ENCODE measurements at regions not wholly inside any gene's neighbourhood (a gene's known extent, or its start where the extent isn't known, plus 50 kb on each side); places are given as distances from the start of the nearest gene placed in this dataset.
"Not testable (repeated sequence)": the region's sequence is repeated elsewhere in the genome, so short reads cannot be mapped to it uniquely, and the experiment has no call there.

DNA sequence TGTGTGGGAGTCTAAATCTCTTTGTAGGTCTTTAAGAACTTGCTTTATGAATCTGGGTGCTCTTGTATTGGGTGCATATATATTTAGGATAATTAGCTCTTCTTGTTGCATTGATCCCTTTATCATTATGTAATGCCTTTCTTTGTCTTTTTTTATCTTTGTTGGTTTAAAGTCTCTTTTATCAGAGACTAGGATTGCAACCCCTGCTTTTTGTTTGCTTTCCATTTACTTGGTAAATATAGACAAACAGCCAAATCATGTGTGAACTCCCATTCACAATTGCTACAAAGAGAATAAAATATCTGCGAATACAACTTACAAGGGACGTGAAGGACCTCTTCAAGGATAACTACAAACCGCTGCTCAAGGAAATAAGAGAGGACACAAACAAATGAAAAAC lies 198.2 kb upstream of the APCDD1 start:
- not testable (repeated sequence) for DNase-seq

DNA sequence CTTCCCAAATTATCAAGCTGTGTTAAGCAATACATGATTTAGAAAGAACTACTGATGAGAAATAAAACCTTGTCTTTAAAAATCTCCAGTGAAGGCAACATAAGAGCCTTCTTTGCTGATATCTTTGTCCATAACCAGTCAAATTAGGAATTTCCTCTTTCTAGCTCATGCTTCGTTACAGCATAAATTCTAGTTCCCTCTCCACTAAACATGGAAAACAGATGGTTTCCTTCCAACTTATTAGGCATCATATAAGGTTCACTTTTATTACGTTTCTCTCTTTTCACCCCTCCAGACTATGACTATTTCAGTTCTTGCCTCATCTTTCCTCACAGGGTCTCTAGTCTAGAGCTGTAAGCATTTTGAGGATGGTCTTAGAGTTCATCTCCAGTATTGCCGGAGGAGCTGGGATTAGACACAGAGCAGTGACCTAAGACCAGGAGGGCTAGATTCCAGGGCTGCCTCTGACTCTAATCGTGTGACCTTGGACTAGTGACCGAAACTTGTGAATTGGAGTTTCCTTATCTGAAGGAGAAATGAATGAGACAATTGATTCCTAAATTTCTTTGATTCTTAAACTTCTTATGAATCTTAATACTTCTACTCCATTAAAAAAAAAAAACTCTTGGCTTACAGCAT lies 195.5 kb upstream of the APCDD1 start:
- no peak for DNase-seq

DNA sequence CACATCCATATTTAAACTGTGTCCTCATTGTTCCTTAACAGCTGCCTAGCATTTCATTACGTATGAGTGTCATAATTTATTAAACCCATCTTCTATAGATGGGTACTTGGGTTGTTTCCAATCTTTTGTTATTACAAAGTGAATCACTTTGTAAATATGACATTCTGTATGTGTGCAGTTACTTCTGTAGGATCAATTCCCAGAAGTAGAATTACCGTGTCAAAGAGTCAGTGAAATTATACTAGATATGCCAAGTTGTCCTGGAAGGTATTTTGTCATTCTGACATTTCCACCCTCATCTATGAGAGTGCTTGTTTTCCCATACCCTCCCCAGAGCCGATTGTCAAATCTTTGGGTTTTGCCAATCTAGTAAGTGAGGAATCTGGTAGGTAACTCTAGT lies 194.5 kb upstream of the APCDD1 start:
- no peak for DNase-seq

DNA sequence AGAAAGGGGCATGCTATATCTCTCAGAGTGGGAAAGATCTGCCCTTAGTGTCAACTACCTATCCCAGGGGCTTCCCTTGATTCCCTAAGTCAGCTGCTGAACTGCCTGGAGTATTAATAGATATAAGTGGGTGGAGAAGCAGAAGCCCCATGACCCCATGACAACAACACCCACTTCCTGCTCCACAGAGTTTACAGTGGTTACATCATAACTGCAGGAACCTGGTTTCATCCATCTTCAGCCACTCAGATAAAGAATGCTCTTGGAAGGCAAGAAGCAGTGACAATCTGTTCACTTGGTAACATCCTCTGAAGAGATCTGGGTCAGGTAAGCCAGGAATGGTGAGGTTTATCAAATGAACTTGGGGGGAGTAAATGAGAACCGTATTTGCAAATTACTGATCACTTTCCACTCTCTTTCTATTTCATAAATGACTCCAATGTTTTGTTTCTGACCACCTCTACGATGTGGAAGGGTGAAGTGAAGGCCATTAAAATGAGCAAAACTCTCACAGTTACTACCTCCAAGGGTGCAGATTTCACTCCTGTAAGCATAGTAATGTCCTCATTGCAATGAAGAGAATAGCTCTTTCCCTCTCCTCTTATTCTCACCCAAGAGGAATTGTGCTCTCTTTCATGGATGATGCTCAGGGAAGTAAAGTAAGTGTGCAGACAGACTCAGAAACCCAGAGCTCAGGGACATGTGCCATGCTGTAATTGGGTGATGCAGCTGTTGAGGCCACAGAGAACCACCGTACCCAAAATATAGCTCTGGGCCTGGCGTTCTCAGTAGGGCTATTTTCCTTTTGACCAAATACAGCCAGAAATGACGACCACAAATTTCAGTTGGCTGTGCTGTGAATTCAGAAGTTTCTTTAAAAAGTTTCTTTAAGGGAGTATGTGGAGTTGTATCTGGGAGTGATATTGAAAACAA lies 192.8 kb upstream of the APCDD1 start:
- DNase-seq, result no peak

- DNase-seq, result no peak
These were observed 191.9 kb upstream of the APCDD1 start for GRCh38 chr18:10262566-10262965.

DNA sequence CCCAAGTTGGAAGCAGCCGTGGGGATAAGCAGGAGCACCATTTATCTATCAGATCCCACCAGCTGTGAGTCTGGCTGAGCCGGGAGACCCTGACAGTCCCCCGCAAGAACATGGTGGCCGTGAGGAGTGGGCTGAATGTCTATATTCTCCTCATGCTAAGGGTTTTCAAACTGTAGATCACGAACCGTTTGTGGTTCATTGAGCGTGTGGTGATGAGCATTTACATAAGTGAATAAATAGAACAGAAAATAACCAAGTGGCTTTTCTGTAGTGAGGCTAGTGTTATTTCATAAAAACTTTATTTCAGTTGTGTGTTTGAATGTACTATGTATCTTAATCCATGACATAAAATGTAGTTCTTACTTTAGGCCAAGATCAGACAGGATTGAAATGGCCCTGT lies 190.2 kb upstream of the APCDD1 start:
- no peak for DNase-seq

- no peak for DNase-seq
These were observed 188.7 kb upstream of the APCDD1 start for GRCh38 chr18:10265560-10266333.

- no peak for DNase-seq
These were observed 188.2 kb upstream of the APCDD1 start for GRCh38 chr18:10266334-10266590.

- no peak for DNase-seq
These were observed 185.2 kb upstream of the APCDD1 start for GRCh38 chr18:10269261-10269660.

- DNase-seq, result no peak
These were observed 184.3 kb upstream of the APCDD1 start for GRCh38 chr18:10270151-10270571.

DNA sequence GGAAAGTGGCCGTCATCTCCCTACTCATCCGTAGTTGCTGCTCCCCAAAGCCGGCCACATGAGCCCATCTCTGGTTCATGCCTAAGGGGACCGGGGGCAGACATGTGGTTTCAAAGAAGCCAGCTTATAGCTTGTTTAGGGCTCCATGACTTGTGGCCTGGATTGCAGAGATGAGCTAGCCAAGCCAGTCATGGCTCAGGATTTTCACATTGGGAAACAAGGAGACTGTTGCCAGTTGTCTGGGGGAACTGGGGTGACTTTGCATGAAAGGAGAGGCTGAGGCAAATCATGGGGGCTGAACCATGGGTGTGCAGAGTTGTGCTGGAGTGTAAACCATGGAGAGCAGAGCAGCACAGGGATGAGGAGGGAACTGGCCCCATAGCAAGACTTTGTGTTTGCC lies 183.0 kb upstream of the APCDD1 start:
- no peak for DNase-seq

DNA sequence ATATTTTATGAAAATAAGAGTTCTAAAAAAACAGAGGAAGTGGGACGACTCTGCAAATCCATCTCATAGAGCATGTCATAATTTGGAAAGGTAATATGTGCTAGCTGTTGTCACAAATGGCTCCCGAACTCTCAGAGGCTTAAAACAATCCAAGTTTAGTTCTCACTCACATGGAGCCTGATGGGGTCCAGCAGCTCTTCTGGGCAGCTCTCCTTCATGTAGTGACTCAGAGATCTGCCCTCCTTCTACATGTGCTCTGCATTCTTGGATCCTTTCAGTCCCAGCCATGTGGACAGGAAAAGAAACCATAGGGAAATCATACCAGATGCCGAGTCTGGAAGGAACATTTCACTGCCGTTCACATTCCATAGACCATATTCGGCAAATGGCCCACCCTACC lies 180.1 kb upstream of the APCDD1 start:
- DNase-seq, result no peak

- no peak for DNase-seq
These were observed 178.9 kb upstream of the APCDD1 start for GRCh38 chr18:10275486-10275885.

- no peak for DNase-seq
These were observed 176.2 kb upstream of the APCDD1 start for GRCh38 chr18:10278265-10278664.

DNA sequence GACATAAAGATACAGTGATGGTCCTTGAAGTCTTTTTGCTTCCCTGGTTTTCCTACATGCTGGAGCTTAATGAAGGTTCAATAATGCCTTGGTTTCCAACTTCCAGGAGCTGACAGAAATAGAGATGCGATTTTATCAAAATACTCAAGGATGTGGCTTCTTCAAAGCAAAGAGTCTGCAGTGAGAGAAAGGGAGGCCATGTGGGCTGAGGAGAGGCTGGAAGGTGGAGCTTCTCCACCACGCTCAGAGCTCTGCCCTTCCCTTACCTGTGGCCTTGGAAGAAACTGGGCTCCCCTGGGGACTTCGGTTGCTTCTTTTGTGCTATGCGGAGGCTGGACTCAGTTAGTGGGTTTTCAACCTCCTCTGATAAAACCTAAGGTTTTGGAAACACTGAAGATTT lies 175.0 kb upstream of the APCDD1 start:
- no peak for DNase-seq

DNA sequence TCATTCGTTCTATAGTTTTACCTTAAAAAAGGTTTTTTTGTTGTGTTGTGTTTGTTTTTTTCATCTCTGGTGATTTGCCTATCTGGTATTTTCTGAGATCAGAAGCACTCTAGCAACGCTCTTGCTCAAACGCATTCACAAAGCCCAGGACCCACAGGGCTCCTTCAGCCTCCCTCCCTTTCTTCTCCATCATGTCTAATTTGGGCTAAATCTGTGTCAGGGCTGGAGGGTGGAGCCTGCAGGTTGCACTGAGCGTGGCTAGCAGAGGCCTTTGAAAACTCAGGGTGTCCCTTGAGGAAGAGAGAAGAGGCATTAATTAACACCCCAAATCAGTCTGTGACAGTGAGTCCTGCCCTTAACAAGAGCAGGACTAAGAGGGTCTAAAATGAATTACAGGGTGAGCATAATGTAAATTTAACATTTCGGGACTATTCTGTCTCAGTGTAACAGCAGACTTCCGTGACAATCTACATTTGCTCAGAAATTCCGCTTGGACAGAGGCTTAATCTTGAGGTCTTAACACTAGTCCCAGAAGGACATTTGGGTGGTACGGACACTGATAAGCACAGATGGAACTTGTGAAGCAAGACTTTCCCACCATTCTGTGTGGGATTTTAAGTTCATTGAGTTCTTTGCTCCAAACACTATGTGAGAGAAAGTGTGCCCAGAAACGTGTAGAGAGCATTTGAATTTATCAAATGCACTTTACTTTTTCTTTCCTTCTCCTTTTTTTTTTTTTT lies 174.4 kb upstream of the APCDD1 start:
- no peak for DNase-seq

GRCh38 chr18:10284540-10285282 lies 169.7 kb upstream of the APCDD1 start:
- DNase-seq, result no peak

DNA sequence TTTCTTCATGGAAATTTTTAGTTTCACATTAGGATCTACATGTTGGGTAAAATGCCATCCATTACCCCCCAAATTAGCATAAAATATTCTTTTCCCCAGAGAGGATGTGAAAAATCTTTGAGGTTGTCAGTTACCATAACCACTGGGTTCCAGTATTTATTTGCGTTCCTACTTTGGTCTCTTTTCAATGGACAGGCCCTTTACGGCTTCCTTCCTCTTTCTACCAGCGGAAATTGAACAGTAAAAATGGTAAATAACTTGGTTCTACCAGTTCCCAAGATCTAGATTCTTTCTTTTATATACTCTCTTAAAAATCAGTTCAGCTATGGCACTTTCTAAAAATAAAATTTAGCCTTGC lies 169.2 kb upstream of the APCDD1 start:
- DNase-seq, result no peak

DNA sequence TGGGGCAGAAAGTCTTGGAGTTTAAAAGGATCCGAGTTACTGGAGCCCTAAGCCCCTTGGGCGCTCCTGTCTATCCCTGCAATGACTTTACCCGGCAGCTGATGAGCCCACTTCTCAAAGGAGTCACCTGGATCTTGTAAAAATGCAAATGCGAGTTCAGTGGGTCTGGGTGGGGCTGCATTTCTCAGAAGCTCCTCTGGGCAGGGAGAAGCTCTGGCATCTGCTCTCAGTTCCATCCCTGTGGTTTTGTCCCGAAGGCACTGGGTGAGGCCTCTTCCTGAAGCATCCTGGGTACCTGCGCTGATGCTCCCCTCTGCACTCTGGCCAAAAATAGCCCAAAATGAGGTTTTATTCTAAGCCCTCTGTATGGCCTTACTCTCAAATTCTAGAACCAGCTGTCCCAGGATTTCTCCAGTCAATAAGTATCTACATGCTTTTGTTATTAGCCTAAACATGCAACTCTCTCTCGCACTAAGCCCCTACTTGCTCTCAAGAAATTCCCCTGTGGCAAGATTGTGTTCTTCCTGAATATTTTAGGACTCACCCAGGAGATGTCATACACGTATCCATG lies 167.8 kb upstream of the APCDD1 start:
- DNase-seq, result no peak

GRCh38 chr18:10289251-10289650 lies 165.2 kb upstream of the APCDD1 start:
- DNase-seq, result no peak

DNA sequence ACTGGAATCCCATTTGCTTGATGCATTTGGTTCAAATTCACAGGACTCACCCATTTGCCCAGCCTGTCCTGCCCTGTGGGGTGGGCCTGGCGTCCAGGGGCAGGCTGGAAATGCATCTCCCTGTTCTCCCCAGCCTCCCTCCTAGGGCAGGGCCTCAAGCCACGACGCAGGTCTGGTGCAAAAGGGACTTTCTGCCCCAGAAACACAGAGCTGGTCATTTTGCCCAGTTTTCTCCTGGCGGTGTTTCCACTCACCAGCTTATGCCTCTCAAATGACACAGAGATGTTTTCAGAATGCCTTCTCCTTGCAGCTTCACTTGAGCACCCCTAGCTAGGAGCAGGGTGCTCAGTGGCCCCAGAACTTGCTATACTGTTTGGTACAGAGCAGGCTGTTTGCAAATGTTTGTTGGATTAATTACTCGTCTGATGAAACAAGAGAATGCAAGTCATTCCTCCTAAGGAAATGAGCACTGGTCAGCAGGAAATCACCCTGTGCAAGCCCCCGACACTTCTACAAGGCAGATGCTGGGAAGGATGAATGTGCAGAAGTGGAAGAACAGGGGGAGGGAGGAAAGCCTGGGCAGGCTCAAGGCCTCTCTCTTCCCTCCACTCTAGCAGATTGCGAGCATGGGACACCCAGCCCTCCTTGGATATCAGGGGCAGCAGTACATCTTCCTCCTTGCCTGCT lies 164.3 kb upstream of the APCDD1 start:
- no peak for DNase-seq
